HG03060 (cell line): ENCODE measurements at regions not wholly inside any gene's neighbourhood (a gene's known extent, or its start where the extent isn't known, plus 50 kb on each side); places are given as distances from the start of the nearest gene placed in this dataset.
"Not testable (repeated sequence)": the region's sequence is repeated elsewhere in the genome, so short reads cannot be mapped to it uniquely, and the experiment has no call there.

ENCODE experiments used
- ATAC-seq: cut with Tn5 transposase; IDR thresholded peaks from one replicate; pipeline ENCODE4 v1.9.1; 2021; ENCODE audit warnings: low read depth, moderate number of reproducible peaks; ENCODE audit not compliant: unreplicated experiment

- ATAC-seq, result no peak
Measured at GRCh38 chr1:213415691-213416380, 364.8 kb downstream of the RPS6KC1 start.

GRCh38 chr1:213416461-213417224 is 365.6 kb downstream of the RPS6KC1 start:
- ATAC-seq, result no peak

DNA sequence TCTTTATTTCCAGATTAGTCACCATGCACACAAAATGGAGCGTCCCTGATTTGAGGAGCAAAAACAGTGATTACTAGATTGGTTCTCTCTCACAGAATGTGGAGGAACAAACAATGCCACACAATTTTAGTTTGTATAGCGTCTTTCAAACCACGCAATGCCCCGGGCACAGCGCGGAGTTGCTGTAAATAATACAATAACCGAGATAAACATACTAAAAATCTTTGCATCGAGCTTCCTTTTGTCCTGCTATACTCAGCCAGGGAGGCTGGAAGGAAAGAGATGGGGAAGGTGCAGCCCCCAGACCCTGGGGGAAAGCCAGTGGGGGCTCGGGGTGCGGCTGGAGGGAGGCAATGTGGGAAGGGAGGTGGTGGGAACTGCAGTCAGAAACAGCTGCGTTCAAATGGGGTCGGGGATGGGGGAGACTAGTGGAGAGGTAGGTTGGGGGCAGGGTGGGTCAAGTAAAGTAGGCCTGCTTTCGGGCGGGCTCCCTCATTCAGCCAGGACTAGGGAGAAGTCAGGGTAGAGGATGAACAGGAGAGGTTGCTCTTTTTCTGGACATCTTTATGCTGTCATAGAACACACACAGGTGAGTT is 366.3 kb downstream of the RPS6KC1 start:
- no peak for ATAC-seq

GRCh38 chr1:213417846-213418245 is 366.8 kb downstream of the RPS6KC1 start:
- ATAC-seq, result no peak

- no peak for ATAC-seq
Measured at GRCh38 chr1:213418268-213419071, 367.4 kb downstream of the RPS6KC1 start.

DNA sequence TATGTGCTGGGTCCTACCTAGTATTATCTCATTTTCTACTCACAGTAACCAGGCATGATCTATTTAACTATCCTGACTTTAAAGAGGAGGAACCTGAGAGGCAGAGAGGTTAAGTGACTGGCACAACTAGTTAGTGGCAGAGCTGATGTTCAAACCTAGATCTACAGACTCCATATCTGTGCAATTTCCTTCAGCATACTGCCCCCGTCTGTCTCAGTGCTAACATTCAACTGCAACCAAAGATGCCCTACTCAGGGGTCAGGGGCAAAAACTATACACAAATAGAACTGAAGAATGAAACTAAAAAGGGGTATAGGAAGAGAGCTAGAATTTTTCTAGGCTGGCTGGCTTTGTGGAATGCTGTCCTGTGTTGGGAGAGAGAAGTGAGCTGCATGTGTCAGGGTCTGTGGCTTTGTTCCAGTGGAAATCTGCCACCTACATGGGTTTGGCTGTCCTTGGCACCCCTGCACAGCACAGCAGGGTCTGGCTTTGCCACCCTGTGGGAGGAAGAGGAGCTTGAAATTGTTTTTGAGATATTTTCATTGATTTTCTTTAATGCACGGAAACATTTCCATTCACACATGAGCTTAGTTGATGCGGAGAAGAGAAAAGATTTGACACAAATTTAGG is 368.5 kb downstream of the RPS6KC1 start:
- no peak for ATAC-seq

- not testable (repeated sequence) for ATAC-seq
Measured at GRCh38 chr1:213421178-213421577, 370.1 kb downstream of the RPS6KC1 start.

DNA sequence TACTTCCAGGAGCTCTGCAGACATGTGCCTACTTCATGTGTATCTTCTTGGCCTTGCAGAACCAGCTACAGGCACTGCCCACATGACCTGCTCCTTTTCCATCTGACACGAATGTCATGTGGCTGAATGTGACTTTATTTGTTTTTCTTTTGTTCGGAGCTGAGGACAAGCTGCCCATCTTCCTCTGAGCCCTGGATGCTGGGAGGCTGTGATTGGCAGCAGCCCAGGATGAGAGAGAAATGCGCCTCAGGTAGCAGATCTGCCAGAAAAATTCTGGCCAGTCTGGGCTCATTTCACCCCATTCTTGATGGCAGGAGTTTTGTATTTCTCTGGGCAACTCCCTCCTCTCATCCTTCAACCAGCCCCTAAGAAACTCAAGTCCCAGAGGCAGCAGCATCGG is 372.0 kb downstream of the RPS6KC1 start:
- no peak for ATAC-seq

GRCh38 chr1:213423605-213424004 is 372.6 kb downstream of the RPS6KC1 start:
- no peak for ATAC-seq

DNA sequence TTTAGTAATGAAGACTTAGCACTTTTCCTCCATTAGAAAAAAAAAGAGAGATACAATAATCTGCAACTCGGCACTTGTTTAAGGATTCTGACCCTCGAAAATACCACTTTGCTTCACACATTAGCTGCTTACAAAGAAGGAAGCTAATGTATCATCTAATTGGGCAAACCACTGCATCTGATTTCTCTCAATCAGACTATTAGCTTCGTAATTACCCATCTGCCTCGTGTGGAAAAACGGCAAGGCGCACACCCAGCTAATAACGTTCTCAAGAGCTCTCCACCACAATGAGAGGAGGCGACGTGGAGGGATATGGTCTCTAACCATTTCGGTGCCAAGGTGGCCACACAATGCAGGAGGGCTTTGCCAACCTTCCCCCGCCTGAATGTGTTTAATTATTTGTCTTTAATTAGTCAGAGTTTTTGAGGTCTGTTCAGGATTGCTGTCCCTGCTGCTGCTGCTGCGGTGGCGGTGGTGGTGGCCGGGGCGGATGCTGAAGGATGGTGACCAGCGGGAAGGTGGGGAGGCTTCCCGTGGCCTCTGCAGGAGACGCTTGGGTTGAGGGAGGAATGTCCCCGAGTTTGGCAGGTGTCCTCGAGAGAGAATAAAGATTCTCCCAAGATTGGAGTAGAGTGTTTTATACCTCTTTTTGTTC is 374.5 kb downstream of the RPS6KC1 start:
- ATAC-seq, result no peak

- no peak for ATAC-seq
Measured at GRCh38 chr1:213429642-213430041, 378.6 kb downstream of the RPS6KC1 start.

GRCh38 chr1:213435715-213436114 is 384.7 kb downstream of the RPS6KC1 start:
- ATAC-seq, result no peak

GRCh38 chr1:213438339-213438738 is 387.3 kb downstream of the RPS6KC1 start:
- ATAC-seq, result no peak

DNA sequence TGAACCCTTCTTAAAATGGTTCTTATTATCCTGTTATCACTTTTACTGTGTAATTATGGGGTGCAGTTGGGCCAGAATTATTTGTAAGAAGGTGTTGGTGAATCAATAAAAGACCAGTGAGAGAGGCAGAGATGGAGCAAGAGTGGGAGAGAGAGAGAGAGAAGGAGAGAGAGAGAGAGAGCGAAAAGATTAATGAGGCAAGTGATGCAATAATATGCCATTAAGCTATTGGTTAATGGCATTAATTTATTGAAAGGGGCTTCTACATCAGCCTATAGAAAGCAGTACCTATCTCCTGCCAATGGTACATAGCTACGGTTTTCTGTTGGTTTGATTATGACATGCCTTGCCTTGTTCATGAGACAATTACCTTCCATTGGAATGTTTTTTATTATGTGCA is 388.7 kb downstream of the RPS6KC1 start:
- ATAC-seq, result no peak

GRCh38 chr1:213440766-213441165 is 389.7 kb downstream of the RPS6KC1 start:
- no peak for ATAC-seq

- no peak for ATAC-seq
Measured at GRCh38 chr1:213443415-213443814, 392.4 kb downstream of the RPS6KC1 start.

DNA sequence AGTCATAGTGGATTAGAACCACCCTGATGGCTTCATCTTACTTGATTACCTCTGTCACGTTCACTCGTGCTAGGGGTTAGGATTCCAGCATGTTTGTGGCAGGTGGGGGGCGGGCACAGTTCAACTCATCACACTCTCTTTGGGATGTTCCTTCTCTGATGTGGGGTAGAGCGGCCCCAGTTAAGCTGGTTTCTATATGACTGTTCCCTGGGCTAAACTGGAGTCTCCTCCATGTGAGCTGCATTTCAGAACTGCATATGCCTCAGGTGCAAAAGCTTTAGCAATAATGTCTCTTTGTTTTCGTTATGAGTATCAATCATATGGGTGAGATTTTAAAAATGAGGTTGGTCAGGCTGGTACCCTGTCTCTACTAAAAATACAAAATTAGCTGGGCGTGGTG is 393.2 kb downstream of the RPS6KC1 start:
- ATAC-seq, result no peak

DNA sequence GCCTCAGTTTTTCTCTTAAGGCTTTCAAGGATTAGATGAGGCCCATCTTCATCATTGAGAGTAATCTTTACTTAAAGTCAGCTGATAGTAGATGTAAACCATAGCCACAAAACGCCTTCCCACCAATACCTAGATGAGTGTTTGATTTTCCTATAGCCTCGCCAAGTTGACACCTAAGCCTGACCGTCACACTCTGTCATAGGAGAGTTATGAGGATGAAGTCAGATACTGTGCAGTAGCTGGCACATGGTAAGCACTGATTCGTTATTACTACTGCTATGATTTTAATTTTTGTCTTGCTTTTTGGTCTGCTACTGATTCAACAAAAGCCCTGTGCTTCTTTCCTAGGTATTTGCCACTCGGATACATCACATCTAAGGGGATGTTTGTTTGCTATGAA is 395.5 kb downstream of the RPS6KC1 start:
- no peak for ATAC-seq

- ATAC-seq, result no peak
Measured at GRCh38 chr1:213448360-213448759, 397.3 kb downstream of the RPS6KC1 start.

DNA sequence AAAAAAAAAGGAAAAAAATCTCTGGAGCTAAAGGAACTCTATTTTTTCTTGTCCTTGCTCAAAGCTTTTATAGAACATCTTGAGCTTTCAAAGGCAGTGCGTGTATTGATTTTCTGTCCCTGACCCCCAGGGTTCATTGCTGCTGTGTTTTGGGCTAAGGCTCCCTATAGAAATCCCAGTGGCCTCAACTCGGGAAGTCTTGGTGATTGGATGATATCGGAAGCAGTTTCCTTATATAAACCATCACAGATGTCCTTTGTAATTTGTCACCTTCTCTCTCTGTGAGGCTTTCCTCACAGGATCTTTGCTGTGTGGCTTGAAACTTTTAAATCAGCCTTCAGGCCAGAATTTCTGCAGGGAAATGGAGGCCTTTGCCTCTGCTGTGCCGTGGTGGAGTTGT is 397.7 kb downstream of the RPS6KC1 start:
- no peak for ATAC-seq
